Pons (tissue), 1 donor: ENCODE measurements at regions not wholly inside any gene's neighbourhood (a gene's known extent, or its start where the extent isn't known, plus 50 kb on each side); places are given as distances from the start of the nearest gene placed in this dataset.
"Not testable (repeated sequence)": the region's sequence is repeated elsewhere in the genome, so short reads cannot be mapped to it uniquely, and the experiment has no call there.

Experiments used
- DNase-seq: peaks from one replicate; pipeline ENCODE4 v3.0.0-alpha.2; 2016; ENCODE audit warnings: low spot score

DNA sequence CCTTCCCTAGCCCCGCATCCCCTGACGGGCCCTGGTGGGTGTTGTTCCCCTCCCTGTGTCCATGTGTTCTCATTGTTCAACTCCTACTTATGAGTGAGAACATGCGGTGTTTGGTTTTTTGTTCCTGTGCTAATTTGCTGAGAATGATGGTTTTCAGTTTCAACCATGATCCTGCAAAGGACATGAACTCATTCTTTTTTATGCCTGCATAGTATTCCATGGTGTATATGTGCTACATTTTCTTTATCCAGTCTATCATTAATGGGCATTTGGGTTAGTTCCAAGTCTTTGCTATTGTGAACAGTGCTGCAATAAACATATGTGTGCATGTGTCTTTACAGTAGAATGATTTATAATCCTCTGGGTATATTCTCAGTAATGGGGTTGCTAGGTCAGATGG is 65.7 kb upstream of the DCD start:
- not testable (repeated sequence) for DNase-seq

DNA sequence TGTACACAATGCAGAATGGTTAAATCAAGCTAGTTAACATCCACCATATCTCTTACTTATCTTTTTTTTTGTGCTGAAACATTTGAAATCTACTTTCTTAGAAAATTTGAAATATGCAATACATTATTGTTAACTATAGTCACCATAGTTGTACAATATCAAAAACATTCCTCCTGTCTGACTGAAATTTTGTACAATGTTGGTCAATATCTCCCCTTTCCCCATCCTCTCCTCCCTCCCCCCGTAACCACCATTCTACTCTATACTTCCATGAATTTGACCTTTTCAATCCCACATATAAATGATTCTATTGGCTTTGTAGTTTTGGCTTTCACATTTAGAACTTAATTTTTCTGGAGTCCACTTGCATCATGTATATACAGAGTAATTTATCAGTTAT is 63.5 kb upstream of the DCD start:
- no peak for DNase-seq

DNA sequence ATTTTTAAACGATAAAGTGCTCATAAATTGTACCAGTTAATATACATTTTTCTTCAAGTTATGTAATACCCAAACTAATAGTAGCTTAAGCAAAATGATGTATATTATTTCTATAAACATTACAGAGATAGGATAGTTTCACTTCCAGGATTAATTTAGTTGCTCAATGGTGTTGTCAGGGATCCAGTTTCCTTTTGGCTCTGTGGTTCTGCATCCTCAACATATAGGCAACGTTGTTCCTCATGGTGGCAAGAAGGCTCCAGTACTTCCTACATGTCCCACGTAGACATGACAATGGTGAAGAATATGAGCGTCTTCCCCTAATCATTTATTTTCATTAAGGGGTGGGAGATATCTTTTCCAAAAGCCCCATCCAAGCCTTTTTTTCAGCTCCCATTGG is 60.7 kb upstream of the DCD start:
- DNase-seq: no peak

DNA sequence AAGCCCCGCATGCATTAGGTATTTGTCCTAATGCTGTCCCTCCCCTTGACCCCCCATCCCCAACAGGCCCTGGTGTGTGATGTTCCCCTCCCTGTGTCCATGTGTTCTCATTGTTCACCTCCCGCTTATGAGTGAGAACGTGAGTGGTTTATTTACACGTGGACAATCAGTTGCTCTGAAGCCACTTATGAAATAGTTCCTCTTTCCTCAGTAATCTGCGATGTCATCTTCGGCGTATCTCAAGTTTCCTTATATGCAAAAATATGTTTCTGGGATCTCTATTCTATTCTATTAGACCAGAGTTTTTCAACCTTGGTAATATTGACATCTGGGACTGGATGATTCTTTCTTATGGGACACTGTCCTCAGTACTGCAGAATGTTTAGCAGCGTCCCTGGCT is 56.0 kb upstream of the DCD start:
- no peak for DNase-seq

DNA sequence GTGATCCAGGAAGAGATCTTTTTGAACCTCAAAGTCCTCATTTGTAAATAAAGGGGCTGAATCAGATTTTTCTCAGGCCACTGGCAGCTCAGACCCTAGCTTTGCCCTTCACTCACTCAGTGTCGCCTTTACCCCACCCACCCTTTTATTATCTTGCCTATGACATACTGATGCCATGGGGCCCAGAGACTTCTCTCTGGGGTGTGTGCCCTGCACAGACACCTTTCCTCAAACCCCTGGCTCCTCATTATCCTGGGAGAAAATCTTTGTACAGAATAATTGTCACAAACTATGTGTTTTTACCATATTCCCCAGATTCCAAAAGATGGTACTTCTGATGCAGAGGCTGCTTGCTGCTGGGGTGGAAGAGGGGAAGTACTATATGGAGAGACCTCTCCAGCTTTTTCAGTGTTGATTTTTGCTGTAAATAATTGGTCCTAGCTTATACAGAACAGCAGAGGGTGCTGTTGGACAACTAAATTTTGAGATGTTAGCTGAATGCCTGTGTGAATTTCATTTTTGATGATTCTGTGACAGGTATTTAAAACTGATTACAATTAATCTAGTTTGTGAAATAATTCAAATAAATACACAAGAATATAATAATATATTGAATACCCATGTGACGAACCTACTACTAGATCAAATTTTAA is 53.9 kb upstream of the DCD start:
- DNase-seq: peak; percentile 74

DNA sequence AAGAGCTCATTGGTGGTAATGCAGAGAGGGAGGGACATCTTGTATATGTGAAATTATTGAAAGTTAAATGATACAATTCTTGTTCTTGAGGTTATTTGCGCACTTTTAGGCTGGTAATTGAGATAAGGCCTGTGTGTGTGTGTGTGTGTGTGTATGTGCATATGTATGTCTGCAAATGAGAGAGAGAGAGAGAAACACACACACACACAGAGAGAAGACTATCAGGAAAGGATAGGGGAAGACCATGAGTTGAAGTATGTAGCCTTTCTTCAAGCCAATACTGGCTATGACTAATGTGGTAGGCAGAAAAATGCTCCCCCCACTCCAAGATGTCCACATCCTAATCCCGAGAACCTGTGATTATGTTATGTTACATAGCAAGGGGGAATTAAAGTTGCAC is 52.7 kb upstream of the DCD start:
- DNase-seq: no peak

DNA sequence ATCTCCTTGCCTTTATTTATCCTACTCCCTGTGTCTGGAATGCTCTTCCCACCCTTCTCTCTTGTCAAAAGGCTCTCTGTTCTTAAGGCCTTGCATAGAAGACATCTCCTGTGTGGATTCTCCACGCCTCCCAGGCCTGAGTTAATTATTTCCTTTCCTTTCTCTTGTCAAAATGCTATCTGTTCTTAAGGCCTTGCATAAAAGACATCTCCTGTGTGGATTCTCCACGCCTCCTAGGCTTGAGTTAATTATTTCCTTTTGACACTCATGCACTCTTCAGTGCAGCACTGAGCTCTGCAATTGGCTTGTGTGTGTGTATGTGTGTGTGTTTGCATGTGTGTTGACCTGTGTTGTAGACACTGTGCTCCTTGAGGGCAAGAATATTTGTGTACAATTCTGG is 52.1 kb upstream of the DCD start:
- no peak for DNase-seq
